ENCODE measurements at regions not wholly inside any gene's neighbourhood (a gene's known extent, or its start where the extent isn't known, plus 50 kb on each side); places are given as distances from the start of the nearest gene placed in this dataset.

- FAIRE-seq (no peak), DNase-seq (ENCODE audit: low read depth in 1 of 2, low spot score in 2 of 2) (no peak)
- H3K9ac ChIP-seq (replicated peaks in 1 of 4; ENCODE audit: extremely low read depth in 1 of 4, low read depth in 3 of 4, low read length in 3 of 4): no peak overlapping the region
- no peak overlapping the region for H3K4ac ChIP-seq (replicated peaks; ENCODE audit: insufficient read length, low read depth, low read length)
- H3K18ac ChIP-seq (ENCODE audit: extremely low read depth, low read length): no peak overlapping the region
- ChIA-PET CTCF (ENCODE audit: partially characterized antibody) (no interaction called here), POLR2A (ENCODE audit: partially characterized antibody) (no interaction called here)
- no peak overlapping the region for H4K8ac ChIP-seq (ENCODE audit: extremely low read depth, insufficient read depth, low read length)
- H3K79me1 ChIP-seq (ENCODE audit: low read depth, low read length): no peaks in the 10 kb centered on the region
- H3K4me1 ChIP-seq (replicated peaks in 1 of 4; ENCODE audit: control insufficient read depth in 3 of 4, insufficient read depth in 4 of 4, low read length in 3 of 4): no peaks in the 10 kb centered on the region
- H3K23ac ChIP-seq (ENCODE audit: insufficient read length): no peak overlapping the region
- no peak overlapping the region for H2AK5ac ChIP-seq (ENCODE audit: low read depth, low read length)
- 88% methylated on average over 2 of the region's 2 CpGs; no CpG with 5 or more reads in 1 of the 2 experiments for WGBS, 2 experiments (ENCODE audit: extremely low coverage in 1 of 2, insufficient coverage in 1 of 2, insufficient read length in 1 of 2, insufficient replicate concordance in 2 of 2, low coverage in 1 of 2, low lambda C conversion rate in 2 of 2, missing lambda C conversion rate in 1 of 2)
- H3K27ac ChIP-seq (ENCODE audit: low read depth, low read length): no peak overlapping the region
- no peak overlapping the region for H3K4me3 ChIP-seq (ENCODE audit: extremely low read depth in 1 of 4, insufficient read depth in 2 of 4, low read depth in 3 of 4, low read length in 4 of 4)
- no peak overlapping the region for H2BK20ac ChIP-seq (ENCODE audit: low read length)
- no peak overlapping the region for H2BK15ac ChIP-seq (ENCODE audit: low read length)
- no peak overlapping the region for H3K4me2 ChIP-seq (ENCODE audit: insufficient read depth in 1 of 2, low read depth in 2 of 2, low read length in 2 of 2)
- no peak overlapping the region for H3K14ac ChIP-seq (ENCODE audit: insufficient read length)
- peak overlapping the region; percentile 66; the same call in 1 of the 2 replicates for H2AFZ ChIP-seq (ENCODE audit: low read length)
- H4K20me1 ChIP-seq (replicated peaks in 1 of 2; ENCODE audit: control insufficient read depth in 1 of 2, insufficient read depth in 2 of 2, low read length in 2 of 2): no peaks in the 10 kb centered on the region
- H3K79me2 ChIP-seq (ENCODE audit: control insufficient read depth in 1 of 2, insufficient read depth in 2 of 2, low read length in 2 of 2): no peaks in the 10 kb centered on the region
- no peaks in the 10 kb centered on the region for H3K9me3 ChIP-seq (ENCODE audit: insufficient read depth in 2 of 2, low read depth in 1 of 2, low read length in 1 of 2)
- H3K23me2 ChIP-seq (ENCODE audit: low read depth, low read length): no peaks in the 10 kb centered on the region
- peak overlapping the region; percentile 71 for H4K5ac ChIP-seq (ENCODE audit: insufficient read length, low read depth, low read length)
- no peaks in the 10 kb centered on the region for H3K36me3 ChIP-seq (ENCODE audit: control insufficient read depth in 2 of 4, insufficient read depth in 4 of 4, low read length in 3 of 4)
- no peaks in the 10 kb centered on the region for H3K27me3 ChIP-seq (replicated peaks in 1 of 4; ENCODE audit: control insufficient read depth in 3 of 4, extremely low read depth in 1 of 4, insufficient read depth in 3 of 4, low read length in 3 of 4)
- no peak overlapping the region for H2BK5ac ChIP-seq (ENCODE audit: low read depth, low read length)
- no peak overlapping the region for H2BK12ac ChIP-seq (ENCODE audit: low read depth, low read length)
- TF ChIP-seq NRF1 (IDR thresholded peaks at IDR 0.05; ENCODE audit: low read depth, low read length): no peak
- TF ChIP-seq SP1 (IDR thresholded peaks at IDR 0.05; ENCODE audit: low read depth, low read length): no peak
- TF ChIP-seq CHD2 (IDR thresholded peaks at IDR 0.05; ENCODE audit: low read length): no peak
- no peak for TF ChIP-seq PHF8 (conservative IDR thresholded peaks at IDR 0.05; ENCODE audit: low read depth, low read length)
- TF ChIP-seq MAFK (IDR thresholded peaks at IDR 0.05; ENCODE audit: low read depth, low read length): no peak
- no peak for TF ChIP-seq SIRT6 (IDR thresholded peaks at IDR 0.05; ENCODE audit: low read length)
- no peak for TF ChIP-seq TCF12 (IDR thresholded peaks at IDR 0.05; ENCODE audit: low read depth, low read length)
- TF ChIP-seq KDM1A (IDR thresholded peaks at IDR 0.05; ENCODE audit: borderline replicate concordance, low read length): no peak
- no peak for TF ChIP-seq RXRA (IDR thresholded peaks at IDR 0.05; ENCODE audit: insufficient read depth, low read depth, low read length)
- TF ChIP-seq ASH2L (IDR thresholded peaks at IDR 0.05; ENCODE audit: low read length): no peak
- TF ChIP-seq GABPA (IDR thresholded peaks at IDR 0.05; ENCODE audit: borderline replicate concordance, insufficient read depth, low read length): no peak
- TF ChIP-seq KDM5A (IDR thresholded peaks at IDR 0.05; ENCODE audit: low read length): no peak
- TF ChIP-seq SIX5 (IDR thresholded peaks at IDR 0.05; ENCODE audit: low read depth, low read length): no peak
- no peak for TF ChIP-seq HDAC2 (IDR thresholded peaks at IDR 0.05; ENCODE audit: borderline replicate concordance in 1 of 2, low read depth in 2 of 2, low read length in 2 of 2)
- TF ChIP-seq BCL11A (IDR thresholded peaks at IDR 0.05; ENCODE audit: low read depth in 2 of 2, low read length in 2 of 2): no peak
- no peak for TF ChIP-seq MAX (IDR thresholded peaks at IDR 0.05)
- TF ChIP-seq POLR2A (IDR thresholded peaks at IDR 0.05; ENCODE audit: control extremely low read depth in 1 of 2, low read depth in 2 of 2, low read length in 2 of 2): no peak
- H3K56ac ChIP-seq (replicated peaks; ENCODE audit: insufficient read length, low read depth, low read length): no peak overlapping the region
- no peak overlapping the region for H2BK120ac ChIP-seq (replicated peaks; ENCODE audit: low read depth, low read length)
- H4K91ac ChIP-seq (replicated peaks; ENCODE audit: insufficient read length, low read length): no peak overlapping the region
Observed at GRCh38 chr4:160836431-160836830, 1327.4 kb downstream of the FSTL5 start.

All from H1 (cell line).